Neural cell (in vitro differentiated cells): ENCODE measurements at regions not wholly inside any gene's neighbourhood (a gene's known extent, or its start where the extent isn't known, plus 50 kb on each side); places are given as distances from the start of the nearest gene placed in this dataset.

Source experiments
- H2AFZ ChIP-seq: fragments of 200-600, 300-800 bp; sonication (generic), shearing (Covaris generic); 2 replicates; pipeline ENCODE4 v1.6.0; 2014; ENCODE audit warnings: low read depth, mild to moderate bottlenecking, antibody characterized with exemption, low read length, moderate library complexity
- H3F3A ChIP-seq: fragments of 200-600 bp; shearing (Covaris generic); 2 replicates; pipeline ENCODE4 v1.6.1; 2016; ENCODE audit warnings: mild to moderate bottlenecking, moderate library complexity, mixed read lengths, antibody characterized with exemption, low read length; ENCODE audit not compliant: insufficient read depth, poor library complexity, severe bottlenecking
- H3K27ac ChIP-seq: fragments of 200-600, 300-800 bp; sonication (generic), shearing (Covaris generic); 2 replicates; pipeline ENCODE4 v1.5.1; 2014; ENCODE audit warnings: mild to moderate bottlenecking, low read length, moderate library complexity
- H3K27me3 ChIP-seq: fragments of 300-800, 200-600 bp; sonication (generic), shearing (Covaris generic); 2 replicates; pipeline ENCODE4 v1.6.0; 2014; ENCODE audit warnings: mild to moderate bottlenecking, low read depth, low read length, moderate library complexity; ENCODE audit not compliant: insufficient read depth
- H3K36me3 ChIP-seq: fragments of 300-800, 200-600 bp; sonication (generic), shearing (Covaris generic); 2 replicates; pipeline ENCODE4 v1.5.1; 2014; ENCODE audit warnings: mild to moderate bottlenecking, antibody characterized with exemption, low read length, moderate library complexity; ENCODE audit not compliant: insufficient read depth
- H3K4me2 ChIP-seq: fragments of 300-800, 200-600 bp; sonication (generic), shearing (Covaris generic); 2 replicates; pipeline ENCODE4 v1.6.0; 2014; ENCODE audit warnings: mild to moderate bottlenecking, low read length
- H3K4me3 ChIP-seq: fragments of 300-800, 200-600 bp; sonication (generic), shearing (Covaris generic); 2 replicates; pipeline ENCODE4 v1.5.1; 2014; ENCODE audit warnings: mild to moderate bottlenecking, low read length, moderate library complexity
- H3K79me2 ChIP-seq: fragments of 200-600 bp; shearing (Covaris generic); replicated peaks from 2 replicates; pipeline ENCODE4 v1.6.0; 2014; ENCODE audit warnings: mild to moderate bottlenecking, low read length, moderate library complexity; ENCODE audit not compliant: insufficient read depth
- H3K9ac ChIP-seq: fragments of 300-800, 200-600 bp; sonication (generic), shearing (Covaris generic); 2 replicates; pipeline ENCODE4 v1.6.1; 2016; ENCODE audit warnings: mild to moderate bottlenecking, low read length, mixed read lengths
- H3K9me2 ChIP-seq: fragments of 200-600 bp; shearing (Covaris generic); 2 replicates; pipeline ENCODE4 v1.6.1; 2016; ENCODE audit warnings: mild to moderate bottlenecking, low read length, mixed read lengths; ENCODE audit not compliant: insufficient read depth
- H3K9me3 ChIP-seq: fragments of 200-600, 300-800 bp; sonication (generic), shearing (Covaris generic); 2 replicates; pipeline ENCODE4 v1.6.1; 2016; ENCODE audit warnings: mild to moderate bottlenecking, mixed run types, low read length, moderate library complexity, mixed read lengths
- H4K20me1 ChIP-seq: fragments of 200-600 bp; shearing (Covaris generic); 2 replicates; pipeline ENCODE4 v1.6.1; 2016; ENCODE audit warnings: mild to moderate bottlenecking, mixed run types; ENCODE audit not compliant: insufficient read depth
- EP300 ChIP-seq: fragments of 450-650 bp; conservative IDR thresholded peaks from 2 replicates; pipeline ENCODE4 v1.6.1; 2014; ENCODE audit warnings: antibody characterized with exemption, mild to moderate bottlenecking, moderate library complexity; ENCODE audit not compliant: poor library complexity, severe bottlenecking
- EZH2 ChIP-seq: fragments of 200-600, 300-800 bp; shearing (Covaris generic), sonication (generic); IDR thresholded peaks from 2 replicates; pipeline ENCODE4 v1.6.1; 2014; ENCODE audit warnings: antibody characterized with exemption, low read length, borderline replicate concordance, mild to moderate bottlenecking; ENCODE audit not compliant: insufficient read depth, poor library complexity, severe bottlenecking
- MXI1 ChIP-seq: fragments of 450-650 bp; conservative IDR thresholded peaks from 2 replicates; pipeline ENCODE4 v1.6.1; 2014; ENCODE audit warnings: antibody characterized with exemption, mild to moderate bottlenecking; ENCODE audit not compliant: poor library complexity, severe bottlenecking
- POLR2AphosphoS5 ChIP-seq: IDR thresholded peaks from 2 replicates; pipeline ENCODE4 v1.6.1; 2012
- RAD21 ChIP-seq: fragments of 450-650 bp; conservative IDR thresholded peaks from 2 replicates; pipeline ENCODE4 v1.6.1; 2014; ENCODE audit warnings: antibody characterized with exemption, mild to moderate bottlenecking, moderate library complexity
- SMC3 ChIP-seq: fragments of 450-650 bp; conservative IDR thresholded peaks from 2 replicates; pipeline ENCODE4 v1.6.1; 2014; ENCODE audit warnings: antibody characterized with exemption, mild to moderate bottlenecking, moderate library complexity; ENCODE audit not compliant: poor library complexity
- TAF1 ChIP-seq: IDR thresholded peaks from 2 replicates; pipeline ENCODE4 v1.6.1; 2012; ENCODE audit warnings: low read depth
- TF ChIP-seq, protein P1 (sequence below): IDR thresholded peaks from 2 replicates; pipeline ENCODE4 v1.6.1; 2012; ENCODE audit warnings: borderline replicate concordance
- TF ChIP-seq, protein P2 (sequence below): fragments of 450-650 bp; IDR thresholded peaks from 2 replicates; pipeline ENCODE4 v1.5.1; 2014; ENCODE audit warnings: antibody characterized with exemption, mild to moderate bottlenecking, moderate library complexity; ENCODE audit not compliant: poor library complexity, severe bottlenecking

DNA sequence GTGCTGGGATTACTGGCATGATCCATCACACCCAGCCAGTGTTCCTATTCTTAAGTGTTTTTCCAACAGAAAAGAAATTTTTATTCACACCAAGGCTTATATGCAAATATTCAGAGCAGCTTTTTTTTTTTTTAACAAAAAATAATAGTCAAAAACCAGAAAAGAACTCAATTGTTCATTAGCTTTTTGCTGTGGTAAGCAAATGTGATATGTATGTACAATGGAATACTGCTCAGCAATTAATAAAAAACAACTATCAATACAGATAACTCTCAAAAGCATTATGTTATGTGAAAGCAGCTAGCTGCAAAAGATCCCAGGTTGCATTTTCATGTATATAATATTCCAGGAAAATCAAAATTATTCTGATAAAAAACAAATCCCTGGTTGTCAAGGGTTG lies 132.3 kb downstream of the SLIT2 start:
- Histone ChIP-seq H4K20me1 (no peaks in the 10 kb centered on the region), H3K79me2 (no peaks in the 10 kb centered on the region), H3K4me3 (no peak overlapping the region), H3K9ac (no peak overlapping the region), H3K36me3 (no peaks in the 10 kb centered on the region), H2AFZ (no peak overlapping the region), H3K9me3 (no peaks in the 10 kb centered on the region), H3F3A (no peaks in the 10 kb centered on the region), H3K4me2 (no peak overlapping the region), H3K27me3 (no peaks in the 10 kb centered on the region), H3K27ac (no peak overlapping the region), H3K9me2 (no peaks in the 10 kb centered on the region)
- TF ChIP-seq RAD21 (no peak), POLR2AphosphoS5 (no peak)

GRCh38 chr4:20384456-20384855 lies 132.8 kb downstream of the SLIT2 start:
- Histone ChIP-seq H3K27ac (no peak overlapping the region), H3K4me2 (no peak overlapping the region), H3K27me3 (no peaks in the 10 kb centered on the region), H3K9ac (no peak overlapping the region), H3K36me3 (no peaks in the 10 kb centered on the region), H3K79me2 (no peaks in the 10 kb centered on the region), H3K9me2 (no peaks in the 10 kb centered on the region), H2AFZ (no peak overlapping the region), H3F3A (no peaks in the 10 kb centered on the region), H3K4me3 (no peak overlapping the region), H4K20me1 (no peaks in the 10 kb centered on the region), H3K9me3 (no peaks in the 10 kb centered on the region)
- TF ChIP-seq POLR2AphosphoS5 (no peak), EP300 (no peak), MXI1 (no peak), SMC3 (no peak), RAD21 (no peak), TAF1 (no peak), EZH2 (no peak)
- TF ChIP-seq, protein P1, sequence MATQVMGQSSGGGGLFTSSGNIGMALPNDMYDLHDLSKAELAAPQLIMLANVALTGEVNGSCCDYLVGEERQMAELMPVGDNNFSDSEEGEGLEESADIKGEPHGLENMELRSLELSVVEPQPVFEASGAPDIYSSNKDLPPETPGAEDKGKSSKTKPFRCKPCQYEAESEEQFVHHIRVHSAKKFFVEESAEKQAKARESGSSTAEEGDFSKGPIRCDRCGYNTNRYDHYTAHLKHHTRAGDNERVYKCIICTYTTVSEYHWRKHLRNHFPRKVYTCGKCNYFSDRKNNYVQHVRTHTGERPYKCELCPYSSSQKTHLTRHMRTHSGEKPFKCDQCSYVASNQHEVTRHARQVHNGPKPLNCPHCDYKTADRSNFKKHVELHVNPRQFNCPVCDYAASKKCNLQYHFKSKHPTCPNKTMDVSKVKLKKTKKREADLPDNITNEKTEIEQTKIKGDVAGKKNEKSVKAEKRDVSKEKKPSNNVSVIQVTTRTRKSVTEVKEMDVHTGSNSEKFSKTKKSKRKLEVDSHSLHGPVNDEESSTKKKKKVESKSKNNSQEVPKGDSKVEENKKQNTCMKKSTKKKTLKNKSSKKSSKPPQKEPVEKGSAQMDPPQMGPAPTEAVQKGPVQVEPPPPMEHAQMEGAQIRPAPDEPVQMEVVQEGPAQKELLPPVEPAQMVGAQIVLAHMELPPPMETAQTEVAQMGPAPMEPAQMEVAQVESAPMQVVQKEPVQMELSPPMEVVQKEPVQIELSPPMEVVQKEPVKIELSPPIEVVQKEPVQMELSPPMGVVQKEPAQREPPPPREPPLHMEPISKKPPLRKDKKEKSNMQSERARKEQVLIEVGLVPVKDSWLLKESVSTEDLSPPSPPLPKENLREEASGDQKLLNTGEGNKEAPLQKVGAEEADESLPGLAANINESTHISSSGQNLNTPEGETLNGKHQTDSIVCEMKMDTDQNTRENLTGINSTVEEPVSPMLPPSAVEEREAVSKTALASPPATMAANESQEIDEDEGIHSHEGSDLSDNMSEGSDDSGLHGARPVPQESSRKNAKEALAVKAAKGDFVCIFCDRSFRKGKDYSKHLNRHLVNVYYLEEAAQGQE = no peak
- TF ChIP-seq, protein P2, sequence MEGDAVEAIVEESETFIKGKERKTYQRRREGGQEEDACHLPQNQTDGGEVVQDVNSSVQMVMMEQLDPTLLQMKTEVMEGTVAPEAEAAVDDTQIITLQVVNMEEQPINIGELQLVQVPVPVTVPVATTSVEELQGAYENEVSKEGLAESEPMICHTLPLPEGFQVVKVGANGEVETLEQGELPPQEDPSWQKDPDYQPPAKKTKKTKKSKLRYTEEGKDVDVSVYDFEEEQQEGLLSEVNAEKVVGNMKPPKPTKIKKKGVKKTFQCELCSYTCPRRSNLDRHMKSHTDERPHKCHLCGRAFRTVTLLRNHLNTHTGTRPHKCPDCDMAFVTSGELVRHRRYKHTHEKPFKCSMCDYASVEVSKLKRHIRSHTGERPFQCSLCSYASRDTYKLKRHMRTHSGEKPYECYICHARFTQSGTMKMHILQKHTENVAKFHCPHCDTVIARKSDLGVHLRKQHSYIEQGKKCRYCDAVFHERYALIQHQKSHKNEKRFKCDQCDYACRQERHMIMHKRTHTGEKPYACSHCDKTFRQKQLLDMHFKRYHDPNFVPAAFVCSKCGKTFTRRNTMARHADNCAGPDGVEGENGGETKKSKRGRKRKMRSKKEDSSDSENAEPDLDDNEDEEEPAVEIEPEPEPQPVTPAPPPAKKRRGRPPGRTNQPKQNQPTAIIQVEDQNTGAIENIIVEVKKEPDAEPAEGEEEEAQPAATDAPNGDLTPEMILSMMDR = no peak
